Body of pancreas (tissue), 4 donors: ENCODE measurements at regions not wholly inside any gene's neighbourhood (a gene's known extent, or its start where the extent isn't known, plus 50 kb on each side); places are given as distances from the start of the nearest gene placed in this dataset.
"Not testable (repeated sequence)": the region's sequence is repeated elsewhere in the genome, so short reads cannot be mapped to it uniquely, and the experiment has no call there.

Experiments used
- CTCF ChIP-seq, 7 experiments: fragments of 450-650 bp in 4 of 7; fragments of 200-600 bp in 3 of 7; sonication (generic) in 3 of 7; IDR thresholded peaks; one replicate each; pipeline ENCODE4 v1.5.1; 2016 to 2019; ENCODE audit warnings: antibody characterized with exemption in 7 of 7
- POLR2A ChIP-seq, 3 donors: fragments of 450-650 bp; IDR thresholded peaks; one replicate each; pipeline ENCODE4 v1.6.1; 2016; ENCODE audit warnings: antibody characterized with exemption in 3 of 3, mild to moderate bottlenecking in 2 of 3

GRCh38 chr21:9737301-9737700 lies 784.1 kb upstream of the TPTE start:
- TF ChIP-seq CTCF, POLR2A (IDR thresholded peaks at IDR 0.05): not testable (repeated sequence)
